Esophagus squamous epithelium (tissue), 4 donors: ENCODE measurements at regions not wholly inside any gene's neighbourhood (a gene's known extent, or its start where the extent isn't known, plus 50 kb on each side); places are given as distances from the start of the nearest gene placed in this dataset.

Experiments used
- CTCF ChIP-seq, 6 experiments: fragments of 450-650 bp in 4 of 6; fragments of 200-600 bp in 2 of 6; sonication (generic) in 2 of 6; IDR thresholded peaks; one replicate each; pipeline ENCODE4 v1.5.1; 2016 to 2019; ENCODE audit warnings: antibody characterized with exemption in 6 of 6, mild to moderate bottlenecking in 4 of 6, moderate library complexity in 4 of 6
- POLR2A ChIP-seq, 4 donors: fragments of 450-650 bp; IDR thresholded peaks; one replicate each; pipeline ENCODE4 v1.6.1; 2017; ENCODE audit warnings: antibody characterized with exemption in 4 of 4, mild to moderate bottlenecking in 4 of 4, moderate library complexity in 3 of 4

- TF ChIP-seq CTCF (IDR thresholded peaks at IDR 0.05), result no peak
- no peak for TF ChIP-seq POLR2A (IDR thresholded peaks at IDR 0.05)
Measured at GRCh38 chr1:244328476-244328875, 123.2 kb downstream of the ADSS2 start.
